HPDE6-E6E7 (cell line): ENCODE measurements at regions not wholly inside any gene's neighbourhood (a gene's known extent, or its start where the extent isn't known, plus 50 kb on each side); places are given as distances from the start of the nearest gene placed in this dataset.
"Not testable (repeated sequence)": the region's sequence is repeated elsewhere in the genome, so short reads cannot be mapped to it uniquely, and the experiment has no call there.

Experiments used
- DNase-seq: peaks from one replicate; pipeline ENCODE4 v3.0.0; 2011; ENCODE audit warnings: missing footprints; ENCODE audit errors: extremely low spot score

DNA sequence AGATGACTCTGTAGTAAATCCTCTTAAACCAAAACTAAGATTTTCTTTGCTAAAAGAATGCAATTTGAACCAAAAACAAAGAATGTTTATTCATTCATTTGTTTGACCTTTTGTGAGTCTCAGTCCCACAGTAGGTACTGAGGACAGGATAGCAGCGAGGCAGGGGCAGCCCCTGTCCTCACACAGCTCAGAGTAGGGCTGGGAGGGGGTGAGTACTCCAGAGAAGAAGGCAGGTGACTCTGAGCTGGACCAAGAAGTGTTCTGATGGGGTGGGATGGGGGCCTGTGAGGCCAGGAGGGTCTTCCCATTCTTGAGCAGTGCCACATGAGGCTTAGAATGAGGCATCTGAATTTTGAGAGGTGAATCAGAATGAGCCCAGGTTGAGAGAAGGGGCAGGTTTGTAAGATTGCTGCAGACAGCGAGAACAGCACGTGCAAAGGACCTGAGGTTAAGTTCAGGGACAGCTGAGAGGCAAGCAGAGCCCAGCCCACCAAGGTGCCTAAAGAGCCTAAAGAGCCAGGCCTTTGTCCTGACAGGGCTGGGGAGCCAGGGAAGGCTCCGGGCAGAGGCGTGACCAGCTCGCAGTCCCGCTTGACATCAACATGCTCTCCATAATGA is 56.9 kb upstream of the CHST15 start:
- DNase-seq: no peak

DNA sequence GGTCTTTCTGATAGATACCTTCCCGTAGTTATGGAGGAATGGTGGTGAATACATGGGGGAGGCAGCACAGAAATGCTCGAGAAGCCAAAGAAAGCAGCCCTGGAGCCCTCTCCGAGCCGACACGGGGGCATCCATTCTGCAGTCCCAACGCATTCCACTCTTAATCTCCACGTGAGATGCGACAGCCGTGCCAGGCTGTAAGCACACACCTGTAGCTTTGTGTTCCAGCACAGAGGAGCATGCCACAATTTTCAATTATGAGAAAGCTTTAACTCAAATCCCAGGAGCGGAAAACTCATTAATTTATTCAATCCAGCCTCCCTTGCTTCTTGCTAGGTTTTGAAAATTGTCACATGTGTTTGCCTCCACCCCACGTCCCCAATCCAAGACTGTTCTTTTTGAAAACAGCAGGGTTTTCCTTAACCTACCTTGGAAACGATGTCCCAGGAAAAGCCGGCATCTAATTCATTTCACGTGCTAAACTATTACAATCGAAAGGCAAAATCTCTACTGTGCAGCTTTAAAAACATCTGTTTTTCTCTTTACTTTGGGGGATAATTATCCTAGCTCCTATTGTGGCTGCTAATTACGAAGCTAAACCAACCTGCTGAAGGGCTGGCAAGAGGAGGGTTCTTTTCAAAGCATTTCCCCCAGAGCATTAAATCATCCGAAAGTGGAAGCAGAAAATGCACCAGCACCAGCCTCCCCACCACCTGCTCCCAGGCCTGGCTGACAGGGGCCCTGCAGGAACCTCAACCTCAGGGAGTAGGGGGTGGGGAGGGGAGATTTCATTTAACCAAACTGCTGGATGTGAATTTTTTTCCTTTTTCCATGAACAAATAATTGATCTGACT is 56.0 kb upstream of the CHST15 start:
- DNase-seq: no peak

DNA sequence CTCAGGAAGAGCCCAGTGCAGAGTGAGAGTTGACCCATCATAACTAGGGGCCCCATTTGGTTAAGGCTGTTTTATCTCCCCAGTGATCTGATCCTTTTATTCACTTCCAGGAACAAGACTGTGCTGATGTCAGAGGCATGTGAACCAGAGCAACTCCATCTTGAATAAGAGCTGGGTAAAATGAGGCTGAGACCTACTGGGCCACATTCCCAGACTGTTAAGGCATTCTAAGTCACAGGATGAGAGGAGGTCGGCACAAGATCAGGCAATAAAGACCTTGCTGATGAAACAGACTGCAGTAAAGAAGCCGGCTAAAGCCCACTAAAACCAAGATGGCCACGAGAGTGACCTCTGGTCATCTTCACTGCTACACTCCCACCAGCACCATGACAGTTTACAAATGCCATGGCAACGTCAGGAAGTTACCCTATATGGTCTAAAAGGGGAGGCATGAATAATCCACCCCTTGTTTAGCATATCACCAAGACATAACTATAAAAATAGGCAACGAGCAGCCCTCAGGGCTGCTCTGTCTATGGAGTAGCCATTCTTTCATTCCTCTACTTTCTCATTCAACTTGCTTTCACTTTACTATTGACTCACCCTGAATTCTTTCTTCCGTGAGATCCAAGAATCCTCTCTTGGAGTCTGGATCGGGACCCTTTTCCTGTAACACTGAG is 55.3 kb upstream of the CHST15 start:
- DNase-seq: not testable (repeated sequence)

DNA sequence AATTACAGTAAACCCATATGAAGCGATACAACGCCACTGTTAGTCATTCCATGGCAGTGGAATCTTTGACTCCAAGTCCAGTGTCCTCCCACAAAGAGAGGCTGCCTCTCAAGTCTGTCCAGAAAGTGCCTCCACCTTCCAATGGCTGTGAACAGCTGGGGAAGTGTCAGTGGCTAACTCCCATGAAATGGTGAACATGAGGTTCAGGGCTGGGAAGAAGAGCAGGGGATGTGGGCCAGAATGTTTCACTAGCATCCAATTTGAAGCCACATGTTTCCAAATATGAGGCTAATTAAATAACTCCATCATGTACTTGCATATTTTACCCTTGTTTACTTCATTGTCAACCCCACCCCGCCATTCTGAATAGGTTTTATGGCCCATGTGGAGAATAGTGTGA is 53.1 kb upstream of the CHST15 start:
- no peak for DNase-seq

DNA sequence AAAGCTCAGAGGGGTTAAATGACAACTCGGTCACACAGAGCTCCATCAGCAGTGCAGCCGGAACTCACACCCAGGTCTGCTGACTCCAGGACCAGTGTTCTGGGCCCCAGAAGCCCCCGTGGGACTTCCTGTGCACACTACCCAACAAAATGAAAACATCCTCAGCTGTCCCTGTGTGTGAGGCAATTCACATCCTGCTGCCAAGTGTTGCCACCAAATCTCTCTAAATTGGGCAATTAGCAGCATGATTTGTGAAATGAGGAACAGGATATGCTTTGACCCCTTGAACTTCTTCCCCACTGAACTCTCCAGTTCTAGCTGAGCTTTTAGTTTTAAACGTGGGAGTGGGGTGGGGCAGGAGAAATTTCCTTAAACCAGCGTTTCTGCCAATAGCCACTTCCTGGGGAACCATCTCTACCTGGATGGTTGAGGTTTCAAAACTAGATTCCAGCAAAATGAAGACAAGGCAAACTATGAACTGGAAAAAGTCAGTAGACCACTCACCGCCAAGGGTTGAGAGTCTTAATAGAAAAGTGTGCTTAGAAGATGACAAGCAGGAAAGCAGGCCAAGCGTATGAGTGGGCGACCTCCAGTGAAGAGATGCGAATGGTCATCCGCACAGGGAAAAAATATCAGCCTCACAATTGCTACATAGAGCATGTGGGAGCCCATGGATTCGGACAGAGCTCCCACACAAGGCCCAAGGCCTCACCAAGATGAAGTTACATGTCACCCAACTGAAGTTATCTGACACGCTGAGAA is 51.9 kb upstream of the CHST15 start:
- DNase-seq: no peak

DNA sequence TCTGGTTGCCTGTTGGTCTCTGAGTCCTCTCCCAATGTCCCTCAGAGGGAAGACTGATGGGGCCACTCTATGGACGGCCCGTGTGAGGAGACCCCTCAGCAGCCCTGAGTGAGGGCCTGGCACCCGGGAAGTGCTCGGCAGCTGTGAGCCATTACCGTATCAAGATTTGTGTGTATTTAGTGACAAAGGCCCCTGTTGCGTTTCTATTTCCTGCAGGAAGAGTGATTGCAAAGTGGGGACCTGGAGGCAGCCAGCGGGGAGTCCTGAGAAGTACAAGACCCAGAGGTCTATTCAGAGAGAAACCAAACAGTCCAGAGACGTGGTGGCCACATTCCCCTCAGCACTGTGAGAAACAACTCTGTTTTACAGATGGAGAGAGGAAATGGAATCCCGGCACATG is 51.1 kb upstream of the CHST15 start:
- no peak for DNase-seq

DNA sequence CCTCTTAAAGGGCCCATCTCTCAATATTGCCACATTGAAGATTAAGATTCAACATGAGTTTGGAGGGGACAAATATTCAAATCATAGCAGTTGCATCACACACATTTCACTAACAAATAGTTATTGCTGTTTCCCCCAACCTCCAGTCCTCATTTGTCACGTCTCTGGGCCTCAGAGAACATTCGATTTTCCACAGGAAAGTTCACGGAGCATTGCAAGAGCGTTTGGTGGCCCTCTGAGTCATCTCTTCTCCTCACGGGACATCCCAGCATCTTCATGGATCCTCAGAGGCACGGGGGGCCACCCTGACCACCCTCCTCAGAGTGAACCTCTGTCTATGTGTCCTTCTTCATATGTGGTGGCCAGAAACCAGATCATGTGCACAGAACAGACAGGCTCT is 50.3 kb upstream of the CHST15 start:
- DNase-seq: no peak
